Spleen (tissue), 11 donors: ENCODE measurements at regions not wholly inside any gene's neighbourhood (a gene's known extent, or its start where the extent isn't known, plus 50 kb on each side); places are given as distances from the start of the nearest gene placed in this dataset.

Experiments
- DNase-seq: peaks from one replicate; pipeline ENCODE4 v3.0.0-alpha.2; 2020
- H3K27ac ChIP-seq, 8 donors: fragments of 200-600 bp; sonication (generic) in 7 of 8; 1 replicate in 4 of 8; 2 replicates in 4 of 8; pipeline versions ENCODE4 v1.5.0 to v1.8.0; 2016 to 2021; ENCODE audit warnings: inconsistent platforms in 4 of 8, mild to moderate bottlenecking in 4 of 8, moderate library complexity in 1 of 8
- H3K27me3 ChIP-seq, 7 donors: fragments of 200-600 bp; sonication (generic) in 6 of 7; replicated peaks in 1 of 7; 1 replicate in 4 of 7; 2 replicates in 3 of 7; pipeline versions ENCODE4 v1.5.0 to v1.8.0; 2016 to 2021; ENCODE audit warnings: inconsistent platforms in 3 of 7, mild to moderate bottlenecking in 1 of 7
- H3K36me3 ChIP-seq, 6 donors: fragments of 200-600 bp; sonication (generic) in 5 of 6; 1 replicate in 4 of 6; 2 replicates in 2 of 6; pipeline versions ENCODE4 v1.5.0 to v1.8.0; 2016 to 2021; ENCODE audit warnings: inconsistent platforms in 2 of 6
- H3K4me1 ChIP-seq, 6 donors: fragments of 200-600 bp; sonication (generic) in 5 of 6; 1 replicate in 3 of 6; 2 replicates in 3 of 6; pipeline versions ENCODE4 v1.5.0 to v1.8.0; 2016 to 2021; ENCODE audit warnings: inconsistent platforms in 3 of 6
- H3K4me3 ChIP-seq, 8 donors: fragments of 200-600 bp; sonication (generic) in 7 of 8; 1 replicate in 4 of 8; 2 replicates in 4 of 8; pipeline versions ENCODE4 v1.5.0 to v1.8.0; 2016 to 2021; ENCODE audit warnings: inconsistent platforms in 4 of 8, mild to moderate bottlenecking in 4 of 8, moderate library complexity in 2 of 8
- H3K9me3 ChIP-seq, 8 donors: fragments of 200-600 bp; sonication (generic) in 7 of 8; 1 replicate in 4 of 8; 2 replicates in 4 of 8; pipeline versions ENCODE4 v1.5.0 to v1.8.0; 2016 to 2021; ENCODE audit warnings: inconsistent platforms in 4 of 8
- CTCF ChIP-seq, 11 experiments: fragments of 200-600 bp in 7 of 11; fragments of 450-650 bp in 4 of 11; sonication (generic) in 4 of 11; IDR thresholded peaks in 8 of 11; conservative IDR thresholded peaks in 3 of 11; 1 replicate in 7 of 11; 2 replicates in 4 of 11; pipeline versions ENCODE4 v1.4.0 to v1.8.0; 2016 to 2021; ENCODE audit warnings: antibody characterized with exemption in 11 of 11, inconsistent platforms in 4 of 11, mild to moderate bottlenecking in 1 of 11
- POLR2A ChIP-seq, 3 donors: fragments of 450-650 bp; IDR thresholded peaks; one replicate each; pipeline ENCODE4 v1.5.1; 2017; ENCODE audit warnings: antibody characterized with exemption in 3 of 3, mild to moderate bottlenecking in 1 of 3
- POLR2AphosphoS5 ChIP-seq, 3 donors: sonication (generic); formaldehyde crosslinking; IDR thresholded peaks; one replicate each; pipeline ENCODE4 v1.5.1; 2017; ENCODE audit warnings: antibody characterized with exemption in 3 of 3
- WGBS, 5 donors: extraction: QIAGEN DNeasy Blood & Tissue Kit in 3 of 5; methylation state at CpG; one replicate each; pipeline versions ENCODE4 v1.1.5 to v1.1.7; 2013 to 2018; 5-methylcytosine and 5-hydroxymethylcytosine counted together
- intact Hi-C: fragments of 100-400 bp; cut with DNase I; formaldehyde crosslinking; loops from one replicate; pipeline ENCODE4 v1.15.0; 2023; ENCODE audit warnings: low total_unique reads
- donor health status: healthy with polysubstance abuse.
- donor health status: DM: no; HTN: no; CAD: no; lungs with moderate emphysema.
- donor health status: DM: no; HTN: no; CAD: no.
- donor health status: Bipolar disorder and iron deficiency.
- donor health status: healthy.
- donor health status: DM: no; HTN: no; CAD: no.
- donor health status: DM: yes; HTN: yes; CAD: no.

GRCh38 chr12:61546296-61546695 lies 713.9 kb upstream of the USP15 start:
- Histone ChIP-seq H3K4me1 (no peaks in the 10 kb centered on the region), H3K36me3 (no peaks in the 10 kb centered on the region), H3K27me3 (no peaks in the 10 kb centered on the region), H3K4me3 (no peak overlapping the region), H3K27ac (no peak overlapping the region), H3K9me3 (no peaks in the 10 kb centered on the region)
- no peak for DNase-seq
- TF ChIP-seq POLR2A (IDR thresholded peaks at IDR 0.05), result no peak
- TF ChIP-seq CTCF (IDR thresholded peaks at IDR 0.05 in 8 of 11, conservative IDR thresholded peaks at IDR 0.05 in 3 of 11), result no peak
- TF ChIP-seq POLR2AphosphoS5 (IDR thresholded peaks at IDR 0.05), result no peak
- intact Hi-C loops, result no loop called here
- WGBS, 5 donors, result 82 to 88% (median 86%) methylated on average over 6 of the region's 6 CpGs

- TF ChIP-seq POLR2AphosphoS5 (IDR thresholded peaks at IDR 0.05), result no peak
- no peak for TF ChIP-seq POLR2A (IDR thresholded peaks at IDR 0.05)
- TF ChIP-seq CTCF (IDR thresholded peaks at IDR 0.05 in 8 of 11, conservative IDR thresholded peaks at IDR 0.05 in 3 of 11), result no peak
- Histone ChIP-seq H3K4me3 (no peak overlapping the region), H3K9me3 (no peaks in the 10 kb centered on the region), H3K27me3 (no peaks in the 10 kb centered on the region), H3K4me1 (no peaks in the 10 kb centered on the region), H3K36me3 (no peaks in the 10 kb centered on the region), H3K27ac (no peak overlapping the region)
- no peak for DNase-seq
- intact Hi-C loops, result no loop called here
Measured at GRCh38 chr12:61553091-61553490, 707.1 kb upstream of the USP15 start.

GRCh38 chr12:61554268-61555008 lies 705.8 kb upstream of the USP15 start:
- TF ChIP-seq POLR2A (IDR thresholded peaks at IDR 0.05) (no peak), CTCF (IDR thresholded peaks at IDR 0.05 in 8 of 11, conservative IDR thresholded peaks at IDR 0.05 in 3 of 11) (no peak), POLR2AphosphoS5 (IDR thresholded peaks at IDR 0.05) (no peak)
- no peak overlapping the region for H3K27ac ChIP-seq
- H3K4me1 ChIP-seq, result no peaks in the 10 kb centered on the region
- no peaks in the 10 kb centered on the region for H3K9me3 ChIP-seq
- H3K36me3 ChIP-seq, result no peaks in the 10 kb centered on the region
- intact Hi-C loops, result no loop called here
- H3K4me3 ChIP-seq, result no peak overlapping the region
- DNase-seq, result no peak
- H3K27me3 ChIP-seq, result no peaks in the 10 kb centered on the region
- WGBS, 5 donors, result 84 to 87% (median 85%) methylated on average over 6 of the region's 6 CpGs

GRCh38 chr12:61563665-61564450 lies 696.3 kb upstream of the USP15 start:
- H3K4me3 ChIP-seq, result no peak overlapping the region
- H3K9me3 ChIP-seq, result no peaks in the 10 kb centered on the region
- TF ChIP-seq CTCF (IDR thresholded peaks at IDR 0.05 in 8 of 11, conservative IDR thresholded peaks at IDR 0.05 in 3 of 11) (no peak), POLR2A (IDR thresholded peaks at IDR 0.05) (no peak), POLR2AphosphoS5 (IDR thresholded peaks at IDR 0.05) (no peak)
- no peaks in the 10 kb centered on the region for H3K36me3 ChIP-seq
- H3K4me1 ChIP-seq, result no peaks in the 10 kb centered on the region
- DNase-seq, result no peak
- H3K27me3 ChIP-seq, result no peaks in the 10 kb centered on the region
- intact Hi-C loops, result no loop called here
- WGBS, 5 donors, result 69 to 79% (median 77%) methylated on average over 2 of the region's 2 CpGs
- peak overlapping the region in 1 of 8 donors; percentile 27 for H3K27ac ChIP-seq
